Common myeloid progenitor, CD34-positive (primary cell): ENCODE measurements at regions not wholly inside any gene's neighbourhood (a gene's known extent, or its start where the extent isn't known, plus 50 kb on each side); places are given as distances from the start of the nearest gene placed in this dataset.
"Not testable (repeated sequence)": the region's sequence is repeated elsewhere in the genome, so short reads cannot be mapped to it uniquely, and the experiment has no call there.

Experiments used
- CTCF ChIA-PET: fragments of 350-600 bp; sonication (Branson Sonifier 250); formaldehyde crosslinking; loops from one replicate; lab custom pipeline; 2021; ENCODE audit warnings: antibody characterized with exemption; lab: Charles Lee
- POLR2A ChIA-PET: fragments of 350-600 bp; sonication (Branson Sonifier 250); formaldehyde crosslinking; loops from one replicate; lab custom pipeline; 2021; ENCODE audit warnings: antibody characterized with exemption; lab: Charles Lee
- DNase-seq, 3 donors: peaks; one replicate each; pipeline versions ENCODE4 v3.0.0 to v3.0.0-alpha.2; 2013
- H3K27ac ChIP-seq, 2 experiments: 1 replicate in 1 of 2; 2 replicates in 1 of 2; pipeline ENCODE4 v1.7.0; 2013; ENCODE audit warnings: inconsistent platforms in 2 of 2, low read length in 2 of 2, mild to moderate bottlenecking in 2 of 2, low read depth in 1 of 2, moderate library complexity in 1 of 2; ENCODE audit not compliant: severe bottlenecking in 2 of 2, insufficient read depth in 1 of 2, poor library complexity in 1 of 2
- H3K27me3 ChIP-seq, 5 experiments: replicated peaks in 2 of 5; 1 replicate in 3 of 5; 2 replicates in 2 of 5; pipeline versions ENCODE4 v1.6.1 to v1.7.0; 2013; ENCODE audit warnings: low read length in 4 of 5, mild to moderate bottlenecking in 2 of 5, moderate library complexity in 2 of 5, inconsistent platforms in 1 of 5; ENCODE audit not compliant: insufficient read depth in 5 of 5, control insufficient read depth in 4 of 5
- H3K36me3 ChIP-seq, 4 experiments: 1 replicate in 2 of 4; 2 replicates in 2 of 4; pipeline versions ENCODE4 v1.6.1 to v1.7.0; 2013; ENCODE audit warnings: low read length in 3 of 4, control low read depth in 1 of 4, mild to moderate bottlenecking in 1 of 4; ENCODE audit not compliant: control insufficient read depth in 4 of 4, insufficient read depth in 4 of 4
- H3K4me1 ChIP-seq, 4 experiments: 1 replicate in 3 of 4; 2 replicates in 1 of 4; pipeline versions ENCODE4 v1.6.1 to v1.7.1; 2013; ENCODE audit warnings: low read length in 3 of 4, mild to moderate bottlenecking in 3 of 4, control low read depth in 1 of 4, inconsistent platforms in 1 of 4, moderate library complexity in 1 of 4; ENCODE audit not compliant: control insufficient read depth in 4 of 4, insufficient read depth in 4 of 4; ENCODE audit errors: control extremely low read depth in 1 of 4
- H3K4me3 ChIP-seq, 7 experiments: 1 replicate in 4 of 7; 2 replicates in 3 of 7; pipeline versions ENCODE4 v1.5.1 to v1.7.0; 2013; ENCODE audit warnings: mild to moderate bottlenecking in 7 of 7, low read length in 6 of 7, moderate library complexity in 6 of 7, inconsistent platforms in 2 of 7, low read depth in 2 of 7, control low read depth in 1 of 7; ENCODE audit not compliant: insufficient read depth in 4 of 7, control insufficient read depth in 1 of 7; ENCODE audit errors: extremely low read depth in 1 of 7
- H3K9me3 ChIP-seq, 5 experiments: 1 replicate in 4 of 5; 2 replicates in 1 of 5; pipeline versions ENCODE4 v1.6.1 to v1.7.1; 2013; ENCODE audit warnings: low read length in 4 of 5, mild to moderate bottlenecking in 2 of 5, inconsistent platforms in 1 of 5, low read depth in 1 of 5, moderate library complexity in 1 of 5; ENCODE audit not compliant: control insufficient read depth in 4 of 5, insufficient read depth in 2 of 5; ENCODE audit errors: control extremely low read depth in 1 of 5
- WGBS: methylation state at CpG from one replicate; pipeline ENCODE4 v1.1.5; 2013; ENCODE audit not compliant: insufficient coverage; 5-methylcytosine and 5-hydroxymethylcytosine counted together

GRCh38 chr19:37313335-37313627 lies 57.6 kb upstream of the ZNF527 start:
- ChIA-PET POLR2A (no interaction called here), CTCF (no interaction called here)
- peaks cover 0 to 4% (median 0%) of the 10 kb centered on the region in 5 experiments for H3K27me3 ChIP-seq
- H3K27ac ChIP-seq: no peak overlapping the region
- H3K36me3 ChIP-seq: no peaks in the 10 kb centered on the region
- H3K9me3 ChIP-seq: peaks cover 0 to 7% (median 0%) of the 10 kb centered on the region in 5 experiments
- no CpG with 5 or more reads among the region's 1 CpG for WGBS
- peak in 1 of 3 donors; percentile 23 for DNase-seq
- H3K4me3 ChIP-seq: peak overlapping the region in 5 of 7 experiments; percentile 44 to 78 (median 66)
- peaks cover 0 to 15% (median 6%) of the 10 kb centered on the region in 4 experiments for H3K4me1 ChIP-seq

- POLR2A ChIA-PET: interaction anchor here (0.7 to 1.3 kb wide), 2 partner anchors 54 to 188 kb away, joined by 4 read pairs; partner anchors contain the start of gene ZNF527
- peak; percentile 99 to 100 (median 99) for DNase-seq
- H3K4me3 ChIP-seq: peak overlapping the region; percentile 70 to 97 (median 93)
- H3K36me3 ChIP-seq: peaks cover 2 to 20% (median 9%) of the 10 kb centered on the region in 4 experiments
- CTCF ChIA-PET: no interaction called here
- peaks cover 0 to 15% (median 2%) of the 10 kb centered on the region in 5 experiments for H3K9me3 ChIP-seq
- WGBS: 0% methylated on average over 51 of the region's 57 CpGs
- H3K4me1 ChIP-seq: peaks cover 0 to 19% (median 10%) of the 10 kb centered on the region in 4 experiments
- H3K27ac ChIP-seq: peak overlapping the region; percentile 82 to 90
- no peaks in the 10 kb centered on the region for H3K27me3 ChIP-seq
Observed at GRCh38 chr19:37317403-37318209, 53.3 kb upstream of the ZNF527 start.

GRCh38 chr19:37320988-37321387 lies 49.9 kb upstream of the ZNF527 start:
- Histone ChIP-seq H3K36me3 (peaks cover 6 to 32% (median 24%) of the 10 kb centered on the region in 4 experiments), H3K9me3 (peaks cover 0 to 15% (median 2%) of the 10 kb centered on the region in 5 experiments), H3K4me1 (peaks cover 0 to 12% (median 5%) of the 10 kb centered on the region in 4 experiments)
- CTCF ChIA-PET, DNase-seq, H3K27ac ChIP-seq, POLR2A ChIA-PET, H3K27me3 ChIP-seq, H3K4me3 ChIP-seq: not testable (repeated sequence)
- WGBS: 100% methylated on average over 3 of the region's 7 CpGs
